ENCODE measurements at regions not wholly inside any gene's neighbourhood (a gene's known extent, or its start where the extent isn't known, plus 50 kb on each side); places are given as distances from the start of the nearest gene placed in this dataset.

DNA sequence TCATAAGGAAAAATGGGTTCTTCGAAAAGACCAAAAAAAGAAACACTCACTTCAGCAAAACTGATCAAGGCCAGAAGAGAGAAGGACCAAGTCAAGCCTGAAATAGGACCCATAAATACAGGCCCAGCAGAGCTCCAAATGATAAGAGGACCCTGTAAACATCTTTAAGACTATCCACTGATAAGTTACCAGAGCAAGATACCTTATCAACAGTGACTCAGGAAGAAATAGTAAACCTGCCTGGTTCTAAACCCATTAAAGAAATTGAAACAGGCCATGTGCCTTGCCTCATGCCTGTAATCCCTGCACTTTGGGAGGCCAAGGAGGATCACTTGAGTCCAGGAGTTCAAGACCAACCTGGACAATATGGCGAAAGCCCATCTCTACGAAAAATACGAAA lies 81.8 kb upstream of the ERRFI1 start:
- Histone ChIP-seq H2BK15ac (ENCODE audit: low read depth, low read length) (no peak overlapping the region), H3K4me2 (ENCODE audit: low read depth, low read length) (no peak overlapping the region), H3K23ac (ENCODE audit: low read depth, low read length) (no peak overlapping the region), H2AK5ac (ENCODE audit: low read depth, low read length) (no peak overlapping the region), H3K4ac (ENCODE audit: low read depth, low read length) (no peak overlapping the region), H2BK20ac (ENCODE audit: low read depth, low read length) (no peak overlapping the region), H3K9ac (ENCODE audit: low read depth, low read length) (no peak overlapping the region), H2AFZ (replicated peaks; ENCODE audit: low read length, poor library complexity) (no peak overlapping the region), H4K5ac (ENCODE audit: low read depth, low read length) (peak overlapping the region; percentile 29; the same call in 1 of the 2 replicates), H3K18ac (ENCODE audit: low read depth, low read length) (peak overlapping the region; percentile 18; the same call in 1 of the 2 replicates), H3K4me1 (ENCODE audit: control insufficient read depth, insufficient read depth, low read length) (peaks cover 3% of the 10 kb centered on the region; the same call in 1 of the 2 replicates), H4K91ac (ENCODE audit: insufficient read depth, low read depth, low read length) (no peak overlapping the region; the same call in 1 of the 2 replicates), H3K36me3 (ENCODE audit: control insufficient read depth, insufficient read depth, low read length) (no peaks in the 10 kb centered on the region), H3K79me1 (ENCODE audit: low read depth in 1 of 2, low read length in 2 of 2) (no peaks in the 10 kb centered on the region), H3K9me1 (ENCODE audit: insufficient read depth, low read length) (0 out of 2 replicates have a peak, but pooled peaks cover 2% of the 10 kb centered on the region), H3K9me3 (ENCODE audit: control insufficient read depth, insufficient read depth, low read length) (peaks cover 5% of the 10 kb centered on the region; the same call in 1 of the 2 replicates), H4K20me1 (ENCODE audit: insufficient read depth, low read length) (no peaks in the 10 kb centered on the region), H2BK5ac (ENCODE audit: low read depth, low read length, poor library complexity, severe bottlenecking) (peak overlapping the region; percentile 18), H2BK120ac (ENCODE audit: low read depth, low read length) (no peak overlapping the region), H3K27me3 (ENCODE audit: control insufficient read depth, insufficient read depth, low read length) (no peaks in the 10 kb centered on the region), H3K27ac (ENCODE audit: insufficient read depth, low read length) (no peak overlapping the region), H3K14ac (replicated peaks; ENCODE audit: low read depth, low read length) (no peak overlapping the region), H3K56ac (ENCODE audit: extremely low read depth, insufficient read depth, low read length) (no peak overlapping the region), H4K8ac (ENCODE audit: low read depth in 2 of 2, low read length in 2 of 2) (no peak overlapping the region), H3K4me3 (ENCODE audit: insufficient read depth, low read depth, low read length) (no peak overlapping the region), H2AK9ac (replicated peaks; ENCODE audit: low read depth, low read length, poor library complexity) (no peak overlapping the region)
- no TSS peak for BruUV-seq (replicated peaks)
- no CpG with 5 or more reads among the region's 4 CpGs for WGBS, 2 experiments (ENCODE audit: extremely low coverage in 2 of 2, insufficient read length in 1 of 2)
- intact Hi-C loops (cut with micrococcal nuclease), result no loop called here
- in situ Hi-C loops (cut with MboI; ENCODE audit: low sequenced_read_pairs), result no loop called here
- CTCF ChIA-PET, result no interaction called here
- POLR2A ChIA-PET (ENCODE audit: unreplicated experiment), result no interaction called here
- ATAC-seq (ENCODE audit: low read depth), result no peak
- TF ChIP-seq MAFK (IDR thresholded peaks at IDR 0.05; ENCODE audit: low read depth, low read length) (no peak), FOS (IDR thresholded peaks at IDR 0.05; ENCODE audit: low read depth, low read length) (no peak), POLR2A (IDR thresholded peaks at IDR 0.05; ENCODE audit: low read depth, low read length) (no peak), CHD1 (IDR thresholded peaks at IDR 0.05; ENCODE audit: low read depth, low read length) (no peak), RCOR1 (IDR thresholded peaks at IDR 0.05; ENCODE audit: insufficient replicate concordance, low read length) (no peak), NFE2L2 (IDR thresholded peaks at IDR 0.05; ENCODE audit: low read depth, low read length) (no peak), RAD21 (IDR thresholded peaks at IDR 0.05; ENCODE audit: low read length) (no peak), SMC3 (IDR thresholded peaks at IDR 0.05; ENCODE audit: low read depth, low read length) (no peak), BHLHE40 (IDR thresholded peaks at IDR 0.05; ENCODE audit: low read depth, low read length) (no peak), MAZ (IDR thresholded peaks at IDR 0.05; ENCODE audit: borderline replicate concordance, low read depth, low read length) (no peak), CEBPB (IDR thresholded peaks at IDR 0.05; ENCODE audit: low read depth, low read length) (no peak), RFX5 (IDR thresholded peaks at IDR 0.05; ENCODE audit: low read depth, low read length) (no peak), USF2 (IDR thresholded peaks at IDR 0.05; ENCODE audit: low read depth, low read length) (no peak)
- DNase-seq, result no peak
- dilution Hi-C loops (cut with HindIII; ENCODE audit: low sequenced_read_pairs, unreplicated experiment), result no loop called here
